ENCODE measurements at regions not wholly inside any gene's neighbourhood (a gene's known extent, or its start where the extent isn't known, plus 50 kb on each side); places are given as distances from the start of the nearest gene placed in this dataset.
"Not testable (repeated sequence)": the region's sequence is repeated elsewhere in the genome, so short reads cannot be mapped to it uniquely, and the experiment has no call there.

GRCh38 chr1:143831479-143832378 lies 140.1 kb downstream of the FAM72C start:
- H3K4me1 ChIP-seq (ENCODE audit: insufficient read depth); H3K27me3 Mint-ChIP-seq (ENCODE audit: insufficient read depth, low read depth, poor library complexity); H3K27ac ChIP-seq (ENCODE audit: low read depth); H4K20me1 ChIP-seq (replicated peaks; ENCODE audit: insufficient read depth); H3F3A ChIP-seq (replicated peaks; ENCODE audit: low read depth); H3K36me3 Mint-ChIP-seq (ENCODE audit: low read depth); H3K79me2 ChIP-seq (replicated peaks; ENCODE audit: insufficient read depth); H2AFZ ChIP-seq; H3K9me2 ChIP-seq (ENCODE audit: insufficient read depth); H3K36me3 ChIP-seq (ENCODE audit: insufficient read depth); H3K9me3 Mint-ChIP-seq; H3K27ac Mint-ChIP-seq; H3K27me3 ChIP-seq (ENCODE audit: insufficient read depth); H3K4me1 Mint-ChIP-seq: not testable (repeated sequence)
- Histone ChIP-seq H3K4me3 (peak overlapping the region; percentile 41; the same call in 1 of the 2 replicates), H3K4me2 (peak overlapping the region; percentile 57; the same call in 1 of the 2 replicates)
- ATAC-seq (peak; percentile 77), DNase-seq (ENCODE audit: low spot score) (peak; percentile 1)
- H3K4me3 Mint-ChIP-seq, result peak overlapping the region; percentile 62; the same call in 2 of the 3 replicates

GRCh38 chr1:143826162-143826561 lies 145.6 kb downstream of the FAM72C start:
- not testable (repeated sequence) for H3K27ac Mint-ChIP-seq; H3K4me3 ChIP-seq; H3K27me3 ChIP-seq (ENCODE audit: insufficient read depth); H3K9me2 ChIP-seq (ENCODE audit: insufficient read depth); H3K36me3 Mint-ChIP-seq (ENCODE audit: low read depth); H3K4me2 ChIP-seq; H3F3A ChIP-seq (replicated peaks; ENCODE audit: low read depth); H3K4me1 Mint-ChIP-seq; H3K27ac ChIP-seq (ENCODE audit: low read depth); H3K36me3 ChIP-seq (ENCODE audit: insufficient read depth); H3K4me1 ChIP-seq (ENCODE audit: insufficient read depth); ATAC-seq; H2AFZ ChIP-seq; DNase-seq (ENCODE audit: low spot score); H3K79me2 ChIP-seq (replicated peaks; ENCODE audit: insufficient read depth); H3K27me3 Mint-ChIP-seq (ENCODE audit: insufficient read depth, low read depth, poor library complexity); H3K4me3 Mint-ChIP-seq; H4K20me1 ChIP-seq (replicated peaks; ENCODE audit: insufficient read depth); H3K9me3 Mint-ChIP-seq

GRCh38 chr1:143824266-143824665 lies 147.5 kb downstream of the FAM72C start:
- not testable (repeated sequence) for H3K4me2 ChIP-seq; DNase-seq (ENCODE audit: low spot score); H3K4me1 ChIP-seq (ENCODE audit: insufficient read depth); H3K27me3 Mint-ChIP-seq (ENCODE audit: insufficient read depth, low read depth, poor library complexity); H3K4me3 ChIP-seq; ATAC-seq; H3K4me1 Mint-ChIP-seq; H3K27ac ChIP-seq (ENCODE audit: low read depth); H3K4me3 Mint-ChIP-seq; H2AFZ ChIP-seq; H3K27me3 ChIP-seq (ENCODE audit: insufficient read depth); H4K20me1 ChIP-seq (replicated peaks; ENCODE audit: insufficient read depth); H3K27ac Mint-ChIP-seq; H3K9me3 Mint-ChIP-seq; H3K9me2 ChIP-seq (ENCODE audit: insufficient read depth); H3F3A ChIP-seq (replicated peaks; ENCODE audit: low read depth); H3K79me2 ChIP-seq (replicated peaks; ENCODE audit: insufficient read depth); H3K36me3 Mint-ChIP-seq (ENCODE audit: low read depth); H3K36me3 ChIP-seq (ENCODE audit: insufficient read depth)

- ATAC-seq; H3K4me2 ChIP-seq; H3K4me1 ChIP-seq (ENCODE audit: insufficient read depth); H3K36me3 ChIP-seq (ENCODE audit: insufficient read depth); H3K27ac ChIP-seq (ENCODE audit: low read depth); H3K9me2 ChIP-seq (ENCODE audit: insufficient read depth); H3K4me3 Mint-ChIP-seq; H3K36me3 Mint-ChIP-seq (ENCODE audit: low read depth); H2AFZ ChIP-seq; H3K27ac Mint-ChIP-seq; H3K27me3 Mint-ChIP-seq (ENCODE audit: insufficient read depth, low read depth, poor library complexity); H3F3A ChIP-seq (replicated peaks; ENCODE audit: low read depth); DNase-seq (ENCODE audit: low spot score); H3K27me3 ChIP-seq (ENCODE audit: insufficient read depth); H3K79me2 ChIP-seq (replicated peaks; ENCODE audit: insufficient read depth); H3K4me3 ChIP-seq; H3K4me1 Mint-ChIP-seq; H4K20me1 ChIP-seq (replicated peaks; ENCODE audit: insufficient read depth); H3K9me3 Mint-ChIP-seq: not testable (repeated sequence)
Observed at GRCh38 chr1:143820058-143820457, 151.7 kb downstream of the FAM72C start.

- ATAC-seq, result peak; percentile 76
- not testable (repeated sequence) for H3K4me3 ChIP-seq; H3F3A ChIP-seq (replicated peaks; ENCODE audit: low read depth); H3K4me1 ChIP-seq (ENCODE audit: insufficient read depth); H3K36me3 Mint-ChIP-seq (ENCODE audit: low read depth); H3K27me3 ChIP-seq (ENCODE audit: insufficient read depth); DNase-seq (ENCODE audit: low spot score); H3K9me3 Mint-ChIP-seq; H3K9me2 ChIP-seq (ENCODE audit: insufficient read depth); H3K27ac ChIP-seq (ENCODE audit: low read depth); H3K4me1 Mint-ChIP-seq; H3K27me3 Mint-ChIP-seq (ENCODE audit: insufficient read depth, low read depth, poor library complexity); H3K27ac Mint-ChIP-seq; H3K79me2 ChIP-seq (replicated peaks; ENCODE audit: insufficient read depth); H3K4me3 Mint-ChIP-seq; H3K36me3 ChIP-seq (ENCODE audit: insufficient read depth); H3K4me2 ChIP-seq; H4K20me1 ChIP-seq (replicated peaks; ENCODE audit: insufficient read depth); H2AFZ ChIP-seq
Observed at GRCh38 chr1:143816369-143816768, 155.4 kb downstream of the FAM72C start.

- H3K9me3 Mint-ChIP-seq; H2AFZ ChIP-seq; H3K36me3 ChIP-seq (ENCODE audit: insufficient read depth); H3K9me2 ChIP-seq (ENCODE audit: insufficient read depth); H3K4me1 Mint-ChIP-seq; H3K79me2 ChIP-seq (replicated peaks; ENCODE audit: insufficient read depth); H3K27me3 ChIP-seq (ENCODE audit: insufficient read depth); H3F3A ChIP-seq (replicated peaks; ENCODE audit: low read depth); H3K27ac Mint-ChIP-seq; H3K4me2 ChIP-seq; H4K20me1 ChIP-seq (replicated peaks; ENCODE audit: insufficient read depth); H3K4me3 ChIP-seq; H3K27me3 Mint-ChIP-seq (ENCODE audit: insufficient read depth, low read depth, poor library complexity); H3K27ac ChIP-seq (ENCODE audit: low read depth); H3K4me3 Mint-ChIP-seq; H3K4me1 ChIP-seq (ENCODE audit: insufficient read depth); H3K36me3 Mint-ChIP-seq (ENCODE audit: low read depth); DNase-seq (ENCODE audit: low spot score): not testable (repeated sequence)
- ATAC-seq, result peak; percentile 30
Observed at GRCh38 chr1:143805374-143805773, 166.4 kb downstream of the FAM72C start.

Measured in GM23338 (cell line).